Endothelial cell of umbilical vein (primary cell): ENCODE measurements at regions not wholly inside any gene's neighbourhood (a gene's known extent, or its start where the extent isn't known, plus 50 kb on each side); places are given as distances from the start of the nearest gene placed in this dataset.

Experiments used
- BruUV-seq: library from RNA; stranded (reverse); fragments of 400-500 nt; replicated peaks from 2 replicates; lab custom pipeline; 2021; lab: Mats Ljungman, UMichigan
- CTCF ChIA-PET: fragments of 300-600, 350-600 bp; sonication (Branson Sonifier 250); formaldehyde crosslinking; loops from one replicate; lab custom pipeline; 2021; ENCODE audit warnings: antibody characterized with exemption, inconsistent platforms; lab: Charles Lee
- POLR2A ChIA-PET: fragments of 300-600, 350-600 bp; sonication (Branson Sonifier 250); formaldehyde crosslinking; loops from one replicate; lab custom pipeline; 2021; ENCODE audit warnings: antibody characterized with exemption, inconsistent platforms; lab: Charles Lee
- DNase-seq: peaks from one replicate; pipeline ENCODE4 v3.0.0-alpha.2; 2011; ENCODE audit warnings: low read depth, low spot score
- FAIRE-seq: peaks from 2 replicates; lab custom pipeline; 2011; peaks lifted over from hg19 to GRCh38; lab: Jason Lieb, UNC
- H2AFZ ChIP-seq: 2 replicates; pipeline ENCODE4 v1.6.0; 2012; ENCODE audit warnings: low read depth, low read length, control low read depth, inconsistent platforms
- H3K27ac ChIP-seq: 2 replicates; pipeline ENCODE4 v1.5.1; 2011; ENCODE audit warnings: low read depth, mild to moderate bottlenecking, control low read depth, low read length, moderate library complexity; ENCODE audit not compliant: insufficient read depth
- H3K27me3 ChIP-seq, 2 experiments: 2 replicates each; pipeline versions ENCODE4 v1.6.0 to v1.6.1; 2011; ENCODE audit warnings: low read length in 2 of 2, mixed read lengths in 1 of 2; ENCODE audit not compliant: control insufficient read depth in 2 of 2, insufficient read depth in 2 of 2
- H3K36me3 ChIP-seq, 2 experiments: 2 replicates in 1 of 2; 3 replicates in 1 of 2; pipeline ENCODE4 v1.5.1; 2011; ENCODE audit warnings: low read length in 2 of 2, mild to moderate bottlenecking in 1 of 2, moderate library complexity in 1 of 2; ENCODE audit not compliant: control insufficient read depth in 2 of 2, insufficient read depth in 2 of 2; ENCODE audit errors: extremely low read depth in 1 of 2
- H3K4me1 ChIP-seq: 3 replicates; pipeline ENCODE4 v1.5.1; 2011; ENCODE audit warnings: mild to moderate bottlenecking, low read length; ENCODE audit not compliant: control insufficient read depth, insufficient read depth; ENCODE audit errors: extremely low read depth
- H3K4me2 ChIP-seq: 2 replicates; pipeline ENCODE4 v1.6.1; 2011; ENCODE audit warnings: low read length, control low read depth, mixed read lengths; ENCODE audit not compliant: insufficient read depth
- H3K4me3 ChIP-seq, 3 experiments: fragments of 200-600 bp in 1 of 3; sonication (generic), shearing (Covaris generic) in 1 of 3; replicated peaks in 1 of 3; 2 replicates each; pipeline ENCODE4 v1.5.1; 2011 to 2016; ENCODE audit warnings: control low read depth in 3 of 3, low read length in 3 of 3, mild to moderate bottlenecking in 2 of 3, inconsistent platforms in 1 of 3, low read depth in 1 of 3, moderate library complexity in 1 of 3; ENCODE audit not compliant: insufficient read depth in 1 of 3
- H3K79me2 ChIP-seq: 2 replicates; pipeline ENCODE4 v1.6.0; 2012; ENCODE audit warnings: low read length, inconsistent platforms; ENCODE audit not compliant: control insufficient read depth, insufficient read depth
- H3K9ac ChIP-seq: replicated peaks from 2 replicates; pipeline ENCODE3; 2011; ENCODE audit warnings: low read length, control low read depth; ENCODE audit not compliant: insufficient read depth; ENCODE audit errors: extremely low read depth
- H3K9me1 ChIP-seq: replicated peaks from 3 replicates; pipeline ENCODE4 v1.6.0; 2011; ENCODE audit warnings: mild to moderate bottlenecking, low read length; ENCODE audit not compliant: control insufficient read depth, insufficient read depth; ENCODE audit errors: extremely low read depth
- H3K9me3 ChIP-seq: replicated peaks from 2 replicates; pipeline ENCODE4 v1.5.1; 2012; ENCODE audit warnings: low read length, inconsistent platforms; ENCODE audit not compliant: control insufficient read depth, insufficient read depth
- H4K20me1 ChIP-seq: replicated peaks from 2 replicates; pipeline ENCODE3; 2011; ENCODE audit warnings: mild to moderate bottlenecking, low read length; ENCODE audit not compliant: control insufficient read depth, insufficient read depth; ENCODE audit errors: extremely low read depth
- EZH2 ChIP-seq: IDR thresholded peaks from 2 replicates; pipeline ENCODE4 v1.6.1; 2012; ENCODE audit warnings: borderline replicate concordance, low read depth, mild to moderate bottlenecking, moderate library complexity, low read length, inconsistent platforms; ENCODE audit not compliant: severe bottlenecking
- FOS ChIP-seq: IDR thresholded peaks from 2 replicates; pipeline ENCODE4 v1.6.1; 2011; ENCODE audit warnings: mild to moderate bottlenecking, low read length, moderate library complexity, borderline replicate concordance; ENCODE audit not compliant: insufficient read depth
- GATA2 ChIP-seq: IDR thresholded peaks from 2 replicates; pipeline ENCODE4 v1.7.0; 2011; ENCODE audit warnings: low read depth, mild to moderate bottlenecking, moderate library complexity, mixed read lengths, low read length; ENCODE audit not compliant: insufficient read length, insufficient read depth
- JUN ChIP-seq: IDR thresholded peaks from 2 replicates; pipeline ENCODE4 v1.6.1; 2011; ENCODE audit warnings: borderline replicate concordance, low read depth; ENCODE audit not compliant: insufficient read length, insufficient read depth
- MYC ChIP-seq: IDR thresholded peaks from one replicate; pipeline ENCODE4 v1.6.1; 2011; ENCODE audit warnings: mild to moderate bottlenecking, low read depth, low read length
- POLR2A ChIP-seq: IDR thresholded peaks from 2 replicates; pipeline ENCODE4 v1.6.1; 2012; ENCODE audit warnings: low read depth, mild to moderate bottlenecking, control low read depth, low read length
- POLR2AphosphoS5 ChIP-seq: IDR thresholded peaks from 2 replicates; pipeline ENCODE4 v1.6.1; 2012; ENCODE audit warnings: low read depth, mild to moderate bottlenecking, control low read depth, low read length, moderate library complexity; ENCODE audit not compliant: insufficient read depth
- dilution Hi-C: fragments of 300-500 bp; cut with MboI; formaldehyde crosslinking; loops from one replicate; pipeline ENCODE4 v1.15.0; 2019; ENCODE audit warnings: low sequenced_read_pairs; ENCODE audit not compliant: extremely low pct_ligation_motif_present
- intact Hi-C: fragments of 100-400 bp; cut with micrococcal nuclease; formaldehyde crosslinking; loops from one replicate; pipeline ENCODE4 v1.10.0; 2022
- TF ChIP-seq, protein P1 (sequence below), 2 donors: IDR thresholded peaks; 1 replicate in 1 of 2; 2 replicates in 1 of 2; pipeline ENCODE4 v1.5.1; 2011; ENCODE audit warnings: low read length in 2 of 2, mild to moderate bottlenecking in 2 of 2, moderate library complexity in 2 of 2, control low read depth in 1 of 2, inconsistent platforms in 1 of 2, low read depth in 1 of 2; ENCODE audit not compliant: insufficient read depth in 1 of 2; ENCODE audit errors: extremely low read depth in 1 of 2
- TF ChIP-seq, protein P2 (sequence below): IDR thresholded peaks from 2 replicates; pipeline ENCODE4 v1.6.1; 2011; ENCODE audit not compliant: insufficient read depth, insufficient read length

GRCh38 chr1:113211467-113211866 lies 138.5 kb downstream of the LRIG2 start:
- no peak overlapping the region for H3K27ac ChIP-seq

More at GRCh38 chr1:113211467-113211866, 138.5 kb downstream of the LRIG2 start:
- dilution Hi-C loops: no loop called here
- FAIRE-seq (no peak), DNase-seq (no peak)
- H2AFZ ChIP-seq: no peak overlapping the region
- intact Hi-C loops: no loop called here
- ChIA-PET CTCF (no interaction called here), POLR2A (no interaction called here)
- H3K79me2 ChIP-seq: no peaks in the 10 kb centered on the region
- H3K4me3 ChIP-seq: no peak overlapping the region
- no peaks in the 10 kb centered on the region for H3K4me1 ChIP-seq
- H3K9me3 ChIP-seq: no peaks in the 10 kb centered on the region
- no peak for TF ChIP-seq JUN
- TF ChIP-seq POLR2AphosphoS5: no peak
- no peak for TF ChIP-seq EZH2
- TF ChIP-seq, protein P1, sequence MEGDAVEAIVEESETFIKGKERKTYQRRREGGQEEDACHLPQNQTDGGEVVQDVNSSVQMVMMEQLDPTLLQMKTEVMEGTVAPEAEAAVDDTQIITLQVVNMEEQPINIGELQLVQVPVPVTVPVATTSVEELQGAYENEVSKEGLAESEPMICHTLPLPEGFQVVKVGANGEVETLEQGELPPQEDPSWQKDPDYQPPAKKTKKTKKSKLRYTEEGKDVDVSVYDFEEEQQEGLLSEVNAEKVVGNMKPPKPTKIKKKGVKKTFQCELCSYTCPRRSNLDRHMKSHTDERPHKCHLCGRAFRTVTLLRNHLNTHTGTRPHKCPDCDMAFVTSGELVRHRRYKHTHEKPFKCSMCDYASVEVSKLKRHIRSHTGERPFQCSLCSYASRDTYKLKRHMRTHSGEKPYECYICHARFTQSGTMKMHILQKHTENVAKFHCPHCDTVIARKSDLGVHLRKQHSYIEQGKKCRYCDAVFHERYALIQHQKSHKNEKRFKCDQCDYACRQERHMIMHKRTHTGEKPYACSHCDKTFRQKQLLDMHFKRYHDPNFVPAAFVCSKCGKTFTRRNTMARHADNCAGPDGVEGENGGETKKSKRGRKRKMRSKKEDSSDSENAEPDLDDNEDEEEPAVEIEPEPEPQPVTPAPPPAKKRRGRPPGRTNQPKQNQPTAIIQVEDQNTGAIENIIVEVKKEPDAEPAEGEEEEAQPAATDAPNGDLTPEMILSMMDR (IDR thresholded peaks at IDR 0.05; ENCODE audit: extremely low read depth in 1 of 2, insufficient read depth in 1 of 2, low read depth in 1 of 2, low read length in 2 of 2): no peak
- TF ChIP-seq, protein P2, sequence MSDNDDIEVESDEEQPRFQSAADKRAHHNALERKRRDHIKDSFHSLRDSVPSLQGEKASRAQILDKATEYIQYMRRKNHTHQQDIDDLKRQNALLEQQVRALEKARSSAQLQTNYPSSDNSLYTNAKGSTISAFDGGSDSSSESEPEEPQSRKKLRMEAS: no peak
- TF ChIP-seq MYC: no peak
- no peak for TF ChIP-seq POLR2A
- TF ChIP-seq FOS: no peak
- no peak for TF ChIP-seq GATA2
- H3K9me1 ChIP-seq: no peaks in the 10 kb centered on the region
- H3K27me3 ChIP-seq: peaks cover 0 to 2% of the 10 kb centered on the region in 2 experiments
- no peaks in the 10 kb centered on the region for H4K20me1 ChIP-seq
- BruUV-seq: no TSS peak
- no peak overlapping the region for H3K9ac ChIP-seq
- no peaks in the 10 kb centered on the region for H3K36me3 ChIP-seq
- no peak overlapping the region for H3K4me2 ChIP-seq
